NCI-H2107 treated with DMSO at 0.1 percent for 48 hours (cell line): ENCODE measurements at regions not wholly inside any gene's neighbourhood (a gene's known extent, or its start where the extent isn't known, plus 50 kb on each side); places are given as distances from the start of the nearest gene placed in this dataset.

ENCODE experiments used
- DNase-seq: peaks from one replicate; lab custom pipeline; 2025; ENCODE audit not compliant: unreplicated experiment; lab: John Stamatoyannopoulos, UW

DNA sequence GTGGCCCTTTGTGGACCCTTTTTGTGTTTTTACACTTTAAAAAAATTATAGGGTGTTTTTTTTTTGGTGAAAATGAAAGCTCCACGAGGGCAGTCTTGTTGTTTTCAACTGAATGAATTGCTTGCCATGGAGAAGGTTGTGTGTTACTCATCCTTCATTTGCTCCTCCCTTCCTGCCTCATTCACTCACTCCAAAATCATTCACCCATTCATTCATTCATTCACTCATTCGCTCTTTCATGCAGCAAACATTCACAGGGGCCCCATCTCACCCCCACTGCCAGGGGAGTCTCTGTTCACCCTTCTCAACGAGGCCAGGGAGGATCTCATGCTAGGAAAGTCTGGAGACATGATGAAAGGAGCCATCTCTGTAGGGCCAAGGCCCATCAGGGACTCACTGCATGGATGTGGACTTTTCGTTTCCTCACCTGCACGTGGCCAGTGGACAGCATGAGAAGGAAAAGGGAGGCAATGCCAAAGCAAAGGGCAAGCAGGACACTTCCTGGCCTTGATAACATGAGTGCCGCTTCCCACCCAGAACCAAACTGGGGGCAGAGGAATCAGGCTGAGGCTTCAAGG, 62.8 kb upstream of the COL13A1 start:
- no peak for DNase-seq

DNA sequence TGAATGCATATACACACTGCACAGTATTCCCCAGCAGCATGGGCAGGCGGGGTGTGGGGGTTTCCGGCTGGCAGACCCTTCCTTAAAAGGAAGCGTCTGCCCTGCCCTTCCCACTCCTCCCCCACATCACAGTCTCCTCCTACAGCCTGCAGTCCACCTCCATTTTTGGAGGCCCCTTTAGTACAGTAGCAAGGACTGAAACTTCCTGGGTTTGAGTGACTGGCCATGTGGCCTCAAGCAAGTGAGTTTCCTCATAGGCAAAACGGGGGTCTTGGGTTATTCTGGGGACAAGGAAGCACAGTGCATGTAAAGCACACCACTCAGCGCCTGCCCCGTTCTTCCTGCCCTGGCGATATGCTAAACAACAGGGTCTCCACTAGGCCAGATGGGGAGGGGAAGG, 62.1 kb upstream of the COL13A1 start:
- DNase-seq: no peak

GRCh38 chr10:69740126-69740525, 61.6 kb upstream of the COL13A1 start:
- no peak for DNase-seq

DNA sequence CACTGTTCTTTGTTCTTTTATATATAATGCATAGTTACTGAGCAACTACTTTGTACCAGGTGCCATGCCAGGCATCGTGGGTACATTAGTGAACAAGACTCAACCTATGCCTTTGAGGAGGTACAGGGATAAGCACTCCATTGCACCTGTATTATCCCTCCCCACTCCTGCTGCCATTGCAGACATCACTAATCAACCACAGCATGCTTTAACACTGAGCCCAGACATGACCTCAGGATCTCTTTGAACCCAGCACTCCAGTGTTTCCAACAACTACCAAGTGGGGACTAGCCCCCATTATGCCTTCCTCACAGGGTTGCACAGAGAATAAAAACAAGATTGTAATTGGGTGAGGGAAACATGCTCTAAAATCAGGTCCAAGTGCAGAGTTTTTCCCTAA, 60.5 kb upstream of the COL13A1 start:
- no peak for DNase-seq

DNA sequence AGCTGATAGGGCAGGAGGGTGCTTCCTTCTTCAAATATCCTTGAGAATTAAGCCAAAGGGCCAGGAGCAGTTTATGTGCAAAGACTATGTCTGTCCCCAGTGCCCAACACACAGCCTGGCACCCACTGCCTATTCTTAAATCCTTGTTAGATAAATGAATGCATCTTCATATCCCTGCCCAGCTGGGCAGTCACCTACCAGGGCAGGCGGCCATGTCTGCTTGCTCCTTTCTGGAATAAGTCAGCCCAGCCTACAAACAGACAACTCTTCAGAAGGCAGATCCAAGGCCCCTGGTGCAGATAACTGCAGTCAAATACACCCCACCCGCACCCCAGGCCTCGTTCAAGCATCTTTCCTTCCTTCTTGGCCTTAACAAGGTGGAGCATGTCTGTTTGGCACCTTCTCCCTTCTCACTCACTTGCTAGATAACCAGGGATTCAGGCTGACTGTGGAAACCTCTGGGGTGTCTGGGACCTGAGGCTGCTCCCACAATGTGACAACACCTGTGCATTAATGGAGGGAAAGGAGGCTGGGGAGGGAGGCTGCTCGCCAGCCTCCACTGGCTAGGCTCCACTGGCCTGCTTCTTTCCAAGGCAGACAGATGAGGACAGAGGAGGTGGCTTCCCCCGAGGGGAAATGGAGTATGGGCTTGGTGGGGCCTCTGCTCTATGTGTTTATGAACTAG, 59.9 kb upstream of the COL13A1 start:
- no peak for DNase-seq

DNA sequence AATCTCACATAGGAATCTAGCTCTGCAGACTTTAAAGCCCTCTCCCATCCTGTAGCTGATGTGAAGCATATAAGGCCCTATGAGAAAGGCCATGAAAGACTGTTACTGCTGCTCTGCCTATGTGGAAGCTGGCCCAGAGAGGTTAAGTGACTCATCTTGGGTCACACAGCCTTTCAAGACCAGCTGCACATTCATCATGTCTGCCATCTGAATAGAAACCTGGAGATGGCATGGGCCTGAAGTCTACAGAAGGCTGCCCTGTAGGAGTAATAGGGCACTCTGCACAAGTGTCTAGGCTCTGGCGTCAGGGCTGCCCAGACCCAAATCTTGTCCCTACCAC, 59.4 kb upstream of the COL13A1 start:
- no peak for DNase-seq

- DNase-seq: no peak
These were observed 58.6 kb upstream of the COL13A1 start for GRCh38 chr10:69742928-69743602.

DNA sequence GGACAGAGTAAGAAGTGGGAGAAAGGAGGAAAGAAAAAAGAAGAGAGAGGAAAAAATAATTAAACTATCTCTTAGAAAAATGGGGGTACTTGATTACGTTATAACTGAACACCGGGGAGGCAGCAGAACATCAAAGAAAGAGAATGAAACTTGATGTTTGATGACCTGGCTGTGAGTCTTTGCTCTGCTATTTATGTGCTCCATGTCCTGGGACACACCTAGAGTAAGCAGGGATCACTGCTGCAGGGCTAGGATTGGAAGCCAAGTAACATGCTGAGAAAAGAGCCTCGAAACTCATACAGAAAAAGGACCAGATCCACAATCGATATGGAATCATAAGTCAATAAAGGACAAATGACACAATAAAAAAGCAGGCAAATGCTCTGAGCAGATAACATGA, 56.7 kb upstream of the COL13A1 start:
- DNase-seq: no peak

DNA sequence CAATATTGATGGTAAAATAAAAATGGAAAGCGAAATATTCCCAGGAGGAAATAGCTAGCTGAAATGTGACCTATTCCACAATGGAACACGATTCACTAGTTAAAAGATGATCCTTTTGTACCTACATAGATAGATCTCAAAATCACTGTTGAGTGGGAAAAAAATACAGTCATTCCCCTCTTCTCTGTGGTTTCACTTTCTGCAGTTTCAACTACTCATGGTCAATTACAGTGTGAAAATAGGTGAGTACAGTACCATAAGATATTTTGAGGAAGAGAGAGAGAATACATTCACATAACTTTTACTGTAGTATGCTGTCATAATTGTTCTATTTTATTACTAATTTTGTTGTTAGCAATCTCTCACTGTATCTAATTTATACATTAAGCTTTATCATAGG, 56.0 kb upstream of the COL13A1 start:
- DNase-seq: no peak

GRCh38 chr10:69747179-69747578, 54.5 kb upstream of the COL13A1 start:
- DNase-seq: no peak

DNA sequence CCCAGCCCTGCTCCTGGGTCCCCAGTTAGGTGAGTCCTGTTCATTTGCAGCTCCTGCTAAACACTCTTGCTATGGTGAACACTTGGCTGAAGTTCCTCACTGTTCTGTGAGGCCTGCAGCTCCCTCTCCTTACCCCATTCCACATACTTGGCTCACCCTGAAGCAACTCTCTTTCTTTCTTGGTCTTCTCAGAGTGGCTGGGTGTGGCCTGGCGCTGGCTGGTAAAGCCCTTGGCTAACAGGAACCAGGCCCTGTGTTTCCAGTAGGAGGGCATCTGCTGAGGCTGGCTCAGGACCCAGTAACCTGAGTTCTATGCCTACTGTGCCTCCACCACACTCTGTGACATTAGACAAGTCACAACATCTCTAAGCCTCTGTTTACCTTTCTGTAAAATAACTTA, 53.1 kb upstream of the COL13A1 start:
- DNase-seq: no peak

- no peak for DNase-seq
These were observed 52.3 kb upstream of the COL13A1 start for GRCh38 chr10:69749178-69750010.

- no peak for DNase-seq
These were observed 51.7 kb upstream of the COL13A1 start for GRCh38 chr10:69750011-69750373.

GRCh38 chr10:69750725-69751124, 51.0 kb upstream of the COL13A1 start:
- no peak for DNase-seq

DNA sequence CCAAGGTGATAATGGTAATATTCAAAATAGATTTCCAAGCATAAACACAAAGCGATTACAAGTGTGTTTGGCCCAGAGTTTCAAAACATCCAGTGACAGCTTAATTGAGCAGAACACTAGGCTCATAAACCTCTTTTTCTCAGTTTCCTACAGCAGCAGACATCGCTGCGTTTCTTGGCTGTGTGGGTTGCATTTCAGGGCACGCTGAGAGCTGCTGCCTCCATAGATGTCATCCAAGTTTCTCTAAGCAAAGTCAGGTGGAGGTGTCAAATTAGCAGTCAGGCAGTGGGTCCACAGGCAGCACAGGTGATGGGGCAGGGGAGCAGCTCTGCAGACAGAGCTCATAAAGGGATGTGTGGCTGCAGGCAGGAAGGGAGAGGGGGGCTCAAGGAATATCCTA, 50.5 kb upstream of the COL13A1 start:
- no peak for DNase-seq
